GM18907 (cell line): ENCODE measurements at regions not wholly inside any gene's neighbourhood (a gene's known extent, or its start where the extent isn't known, plus 50 kb on each side); places are given as distances from the start of the nearest gene placed in this dataset.
"Not testable (repeated sequence)": the region's sequence is repeated elsewhere in the genome, so short reads cannot be mapped to it uniquely, and the experiment has no call there.

Experiments
- ATAC-seq: cut with Tn5 transposase; IDR thresholded peaks from one replicate; pipeline ENCODE4 v1.9.1; 2021; ENCODE audit warnings: mild to moderate bottlenecking, moderate library complexity; ENCODE audit not compliant: unreplicated experiment

- not testable (repeated sequence) for ATAC-seq
Measured at GRCh38 chr17:20731131-20731530, 151.6 kb downstream of the CDRT15L2 start.

GRCh38 chr17:20733923-20734322, 154.4 kb downstream of the CDRT15L2 start:
- no peak for ATAC-seq

- ATAC-seq = no peak
Measured at GRCh38 chr17:20735796-20736195, 156.3 kb downstream of the CDRT15L2 start.

GRCh38 chr17:20737636-20738035, 158.1 kb downstream of the CDRT15L2 start:
- ATAC-seq = not testable (repeated sequence)

GRCh38 chr17:20771104-20771503, 191.6 kb downstream of the CDRT15L2 start:
- ATAC-seq = no peak

- no peak for ATAC-seq
Measured at GRCh38 chr17:20774472-20775135, 195.1 kb downstream of the CDRT15L2 start.

- no peak for ATAC-seq
Measured at GRCh38 chr17:20775331-20775730, 195.8 kb downstream of the CDRT15L2 start.

- no peak for ATAC-seq
Measured at GRCh38 chr17:20779521-20779920, 200.0 kb downstream of the CDRT15L2 start.

GRCh38 chr17:20781260-20781659, 201.7 kb downstream of the CDRT15L2 start:
- no peak for ATAC-seq

- ATAC-seq = not testable (repeated sequence)
Measured at GRCh38 chr17:20781869-20782268, 202.3 kb downstream of the CDRT15L2 start.

GRCh38 chr17:20783091-20783490, 203.6 kb downstream of the CDRT15L2 start:
- no peak for ATAC-seq

GRCh38 chr17:20784100-20784665, 204.7 kb downstream of the CDRT15L2 start:
- no peak for ATAC-seq

GRCh38 chr17:20787281-20787680, 207.8 kb downstream of the CDRT15L2 start:
- ATAC-seq = no peak

- no peak for ATAC-seq
Measured at GRCh38 chr17:20791626-20792025, 212.1 kb downstream of the CDRT15L2 start.

GRCh38 chr17:20794532-20794931, 215.0 kb downstream of the CDRT15L2 start:
- ATAC-seq = not testable (repeated sequence)

- no peak for ATAC-seq
Measured at GRCh38 chr17:20797292-20797691, 217.8 kb downstream of the CDRT15L2 start.

GRCh38 chr17:20800146-20800545, 220.6 kb downstream of the CDRT15L2 start:
- ATAC-seq = no peak

GRCh38 chr17:20805751-20806150, 226.2 kb downstream of the CDRT15L2 start:
- no peak for ATAC-seq

- not testable (repeated sequence) for ATAC-seq
Measured at GRCh38 chr17:20807566-20807965, 228.0 kb downstream of the CDRT15L2 start.

- ATAC-seq = not testable (repeated sequence)
Measured at GRCh38 chr17:20815410-20815809, 227.4 kb downstream of the USP22 start.

- no peak for ATAC-seq
Measured at GRCh38 chr17:20823905-20824304, 218.9 kb downstream of the USP22 start.

- no peak for ATAC-seq
Measured at GRCh38 chr17:20825539-20825938, 217.3 kb downstream of the USP22 start.

GRCh38 chr17:20840453-20840852, 202.4 kb downstream of the USP22 start:
- not testable (repeated sequence) for ATAC-seq
